CD14-positive monocyte (primary cell): ENCODE measurements at regions not wholly inside any gene's neighbourhood (a gene's known extent, or its start where the extent isn't known, plus 50 kb on each side); places are given as distances from the start of the nearest gene placed in this dataset.

Source experiments
- DNase-seq, 3 donors: peaks; one replicate each; pipeline ENCODE4 v3.0.0-alpha.2; 2011 to 2022
- H2AFZ ChIP-seq: 2 replicates; pipeline ENCODE4 v1.6.0; 2012; ENCODE audit warnings: mild to moderate bottlenecking, low read depth, low read length, inconsistent platforms; ENCODE audit not compliant: insufficient read depth, poor library complexity, severe bottlenecking
- H3K27ac ChIP-seq, 2 donors: 1 replicate in 1 of 2; 2 replicates in 1 of 2; pipeline ENCODE4 v1.5.1; 2012 to 2013; ENCODE audit warnings: low read length in 2 of 2, control low read depth in 1 of 2, inconsistent platforms in 1 of 2, low read depth in 1 of 2, mild to moderate bottlenecking in 1 of 2
- H3K27me3 ChIP-seq, 2 donors: one replicate each; pipeline versions ENCODE4 v1.6.0 to v1.6.1; 2011 to 2013; ENCODE audit warnings: low read length in 2 of 2; ENCODE audit not compliant: control insufficient read depth in 2 of 2, insufficient read depth in 2 of 2
- H3K36me3 ChIP-seq, 2 donors: replicated peaks in 1 of 2; 1 replicate in 1 of 2; 2 replicates in 1 of 2; pipeline versions ENCODE4 v1.5.1 to v1.6.1; 2012 to 2013; ENCODE audit warnings: low read length in 2 of 2, control low read depth in 1 of 2, inconsistent platforms in 1 of 2, mild to moderate bottlenecking in 1 of 2; ENCODE audit not compliant: insufficient read depth in 2 of 2, control insufficient read depth in 1 of 2
- H3K4me1 ChIP-seq, 2 donors: 1 replicate in 1 of 2; 2 replicates in 1 of 2; pipeline versions ENCODE4 v1.5.1 to v1.6.1; 2012 to 2013; ENCODE audit warnings: low read length in 2 of 2, control low read depth in 1 of 2, inconsistent platforms in 1 of 2, mild to moderate bottlenecking in 1 of 2, moderate library complexity in 1 of 2; ENCODE audit not compliant: insufficient read depth in 2 of 2, control insufficient read depth in 1 of 2
- H3K4me2 ChIP-seq: replicated peaks from 2 replicates; pipeline ENCODE3; 2012; ENCODE audit warnings: low read length, moderate library complexity, mild to moderate bottlenecking; ENCODE audit not compliant: poor library complexity, severe bottlenecking; ENCODE audit errors: extremely low read depth
- H3K4me3 ChIP-seq, 3 experiments: fragments of 200-600 bp in 1 of 3; sonication (generic) in 1 of 3; replicated peaks in 1 of 3; 1 replicate in 2 of 3; 2 replicates in 1 of 3; pipeline ENCODE4 v1.5.1; 2011 to 2013; ENCODE audit warnings: low read length in 3 of 3, mild to moderate bottlenecking in 3 of 3, control low read depth in 2 of 3, low read depth in 2 of 3, inconsistent platforms in 1 of 3, moderate library complexity in 1 of 3
- H3K79me2 ChIP-seq: 2 replicates; pipeline ENCODE4 v1.6.0; 2012; ENCODE audit warnings: mild to moderate bottlenecking, control low read depth, inconsistent platforms, low read length, moderate library complexity; ENCODE audit not compliant: insufficient read depth
- H3K9ac ChIP-seq: 2 replicates; pipeline ENCODE4 v1.6.0; 2017; ENCODE audit warnings: low read length, mild to moderate bottlenecking; ENCODE audit not compliant: insufficient read depth, poor library complexity, severe bottlenecking
- H3K9me3 ChIP-seq, 2 donors: replicated peaks in 1 of 2; 1 replicate in 1 of 2; 2 replicates in 1 of 2; pipeline versions ENCODE4 v1.5.1 to v1.6.1; 2012 to 2013; ENCODE audit warnings: low read length in 2 of 2, control low read depth in 1 of 2; ENCODE audit not compliant: control insufficient read depth in 1 of 2, insufficient read depth in 1 of 2
- H4K20me1 ChIP-seq: 2 replicates; pipeline ENCODE4 v1.6.0; 2012; ENCODE audit warnings: mild to moderate bottlenecking, low read length, control low read depth, moderate library complexity; ENCODE audit not compliant: insufficient read depth
- H3K27ac Mint-ChIP-seq, 7 donors: one replicate each; pipeline ENCODE4 v1.8.0; 2020; ENCODE audit warnings: mild to moderate bottlenecking in 7 of 7, mixed read lengths in 7 of 7, moderate library complexity in 6 of 7, inconsistent platforms in 2 of 7
- H3K27me3 Mint-ChIP-seq, 3 donors: one replicate each; pipeline ENCODE4 v1.8.0; 2021 to 2022; ENCODE audit warnings: low read depth in 3 of 3, mild to moderate bottlenecking in 3 of 3, mixed read lengths in 3 of 3, moderate library complexity in 3 of 3, inconsistent platforms in 1 of 3
- H3K36me3 Mint-ChIP-seq, 2 donors: one replicate each; pipeline ENCODE4 v1.8.0; 2020; ENCODE audit warnings: mixed read lengths in 2 of 2, inconsistent platforms in 1 of 2, mild to moderate bottlenecking in 1 of 2
- H3K4me1 Mint-ChIP-seq: one replicate; pipeline ENCODE4 v1.8.0; 2020; ENCODE audit warnings: mild to moderate bottlenecking, mixed read lengths
- H3K4me3 Mint-ChIP-seq, 2 donors: one replicate each; pipeline ENCODE4 v1.8.0; 2020; ENCODE audit warnings: mild to moderate bottlenecking in 2 of 2, mixed read lengths in 2 of 2, moderate library complexity in 1 of 2
- H3K9me3 Mint-ChIP-seq, 7 donors: one replicate each; pipeline ENCODE4 v1.8.0; 2020 to 2022; ENCODE audit warnings: mixed read lengths in 7 of 7, mild to moderate bottlenecking in 6 of 7, moderate library complexity in 6 of 7, inconsistent platforms in 2 of 7
- whole genome bisulfite sequencing: methylation state at CpG from one replicate; pipeline ENCODE4 v1.1.5; 2013; ENCODE audit warnings: missing lambda C conversion rate; ENCODE audit not compliant: insufficient coverage; 5-methylcytosine and 5-hydroxymethylcytosine counted together
- intact Hi-C, 2 donors: fragments of 100-400 bp; cut with micrococcal nuclease; formaldehyde crosslinking; loops; one replicate each; pipeline versions ENCODE4 v1.15.0 to v1.15.1; 2023
- TF ChIP-seq, protein P1 (sequence below): fragments of 200-600 bp; IDR thresholded peaks from one replicate; pipeline ENCODE4 v1.8.0; 2022; ENCODE audit warnings: antibody characterized with exemption, mild to moderate bottlenecking

DNA sequence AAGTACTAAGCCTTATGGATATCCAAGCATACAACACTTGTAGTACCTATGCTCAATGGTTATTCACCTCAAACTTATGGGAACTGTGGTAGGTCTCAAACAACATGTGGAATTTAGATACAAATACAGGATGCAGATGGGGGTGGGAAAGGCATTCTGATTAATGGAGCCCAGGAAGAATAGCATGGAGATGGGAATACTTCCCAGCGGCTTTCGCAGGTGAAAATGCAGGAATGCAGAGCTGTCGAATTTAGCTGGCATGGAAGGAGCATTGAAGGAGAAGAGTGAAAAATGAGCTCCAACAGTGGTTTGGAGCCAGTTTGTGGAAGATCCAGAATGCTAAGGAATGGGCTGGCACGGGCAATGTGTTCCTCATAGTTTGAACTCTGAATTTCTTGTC is 89.9 kb downstream of the NKX2-1 start:
- no peak for DNase-seq
- Mint-ChIP-seq H3K9me3 (peaks cover 0 to 12% (median 0%) of the 10 kb centered on the region in 7 donors), H3K4me1 (no peaks in the 10 kb centered on the region), H3K27me3 (peaks cover 0 to 4% (median 2%) of the 10 kb centered on the region in 3 donors), H3K36me3 (no peaks in the 10 kb centered on the region), H3K27ac (no peak overlapping the region), H3K4me3 (no peak overlapping the region)
- WGBS = 45% methylated on average over 3 of the region's 4 CpGs
- TF ChIP-seq, protein P1, sequence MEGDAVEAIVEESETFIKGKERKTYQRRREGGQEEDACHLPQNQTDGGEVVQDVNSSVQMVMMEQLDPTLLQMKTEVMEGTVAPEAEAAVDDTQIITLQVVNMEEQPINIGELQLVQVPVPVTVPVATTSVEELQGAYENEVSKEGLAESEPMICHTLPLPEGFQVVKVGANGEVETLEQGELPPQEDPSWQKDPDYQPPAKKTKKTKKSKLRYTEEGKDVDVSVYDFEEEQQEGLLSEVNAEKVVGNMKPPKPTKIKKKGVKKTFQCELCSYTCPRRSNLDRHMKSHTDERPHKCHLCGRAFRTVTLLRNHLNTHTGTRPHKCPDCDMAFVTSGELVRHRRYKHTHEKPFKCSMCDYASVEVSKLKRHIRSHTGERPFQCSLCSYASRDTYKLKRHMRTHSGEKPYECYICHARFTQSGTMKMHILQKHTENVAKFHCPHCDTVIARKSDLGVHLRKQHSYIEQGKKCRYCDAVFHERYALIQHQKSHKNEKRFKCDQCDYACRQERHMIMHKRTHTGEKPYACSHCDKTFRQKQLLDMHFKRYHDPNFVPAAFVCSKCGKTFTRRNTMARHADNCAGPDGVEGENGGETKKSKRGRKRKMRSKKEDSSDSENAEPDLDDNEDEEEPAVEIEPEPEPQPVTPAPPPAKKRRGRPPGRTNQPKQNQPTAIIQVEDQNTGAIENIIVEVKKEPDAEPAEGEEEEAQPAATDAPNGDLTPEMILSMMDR = no peak
- H3K27ac ChIP-seq = no peak overlapping the region
- H3K36me3 ChIP-seq = no peaks in the 10 kb centered on the region
- intact Hi-C loops = no loop called here
- no peak overlapping the region for H3K9ac ChIP-seq
- H3K9me3 ChIP-seq = no peaks in the 10 kb centered on the region
- peaks cover 0 to 2% of the 10 kb centered on the region in 2 donors for H3K27me3 ChIP-seq
- no peaks in the 10 kb centered on the region for H4K20me1 ChIP-seq
- H3K4me3 ChIP-seq = no peak overlapping the region
- no peak overlapping the region for H3K4me2 ChIP-seq
- H3K79me2 ChIP-seq = no peaks in the 10 kb centered on the region
- no peak overlapping the region for H2AFZ ChIP-seq
- no peaks in the 10 kb centered on the region for H3K4me1 ChIP-seq

DNA sequence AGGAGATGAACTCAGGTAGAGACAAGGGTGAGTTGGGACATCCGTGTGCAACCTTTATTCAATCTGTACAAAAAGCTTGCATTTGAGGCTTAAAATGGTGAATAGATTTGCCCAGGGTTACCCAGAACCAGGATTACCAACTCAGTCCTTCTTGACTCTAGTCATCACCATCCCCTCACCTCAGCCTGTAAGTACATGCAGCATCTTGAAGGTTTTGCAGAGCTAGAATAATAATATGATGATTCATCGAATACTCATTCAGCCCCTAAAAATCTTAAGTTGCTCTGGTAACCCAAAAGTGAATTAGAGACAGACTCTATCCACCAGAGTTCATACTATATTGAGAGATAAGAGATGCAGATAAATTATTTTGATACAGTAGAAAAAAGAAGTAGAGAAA is 90.3 kb downstream of the NKX2-1 start:
- Mint-ChIP-seq H3K9me3 (peaks cover 0 to 10% (median 0%) of the 10 kb centered on the region in 7 donors), H3K36me3 (no peaks in the 10 kb centered on the region), H3K4me3 (no peak overlapping the region), H3K27ac (no peak overlapping the region), H3K4me1 (no peaks in the 10 kb centered on the region), H3K27me3 (peaks cover 0 to 4% (median 2%) of the 10 kb centered on the region in 3 donors)
- Histone ChIP-seq H3K9me3 (no peaks in the 10 kb centered on the region), H3K4me3 (no peak overlapping the region), H3K27ac (no peak overlapping the region), H3K4me1 (no peaks in the 10 kb centered on the region), H3K4me2 (no peak overlapping the region), H3K9ac (no peak overlapping the region), H3K27me3 (peaks cover 0 to 2% of the 10 kb centered on the region in 2 donors), H4K20me1 (no peaks in the 10 kb centered on the region), H3K36me3 (no peaks in the 10 kb centered on the region), H3K79me2 (no peaks in the 10 kb centered on the region), H2AFZ (no peak overlapping the region)
- intact Hi-C loops = no loop called here
- TF ChIP-seq, protein P1 = no peak
- WGBS = no CpG with 5 or more reads among the region's 2 CpGs
- DNase-seq = no peak
